GM19467 (cell line): ENCODE measurements at regions not wholly inside any gene's neighbourhood (a gene's known extent, or its start where the extent isn't known, plus 50 kb on each side); places are given as distances from the start of the nearest gene placed in this dataset.
"Not testable (repeated sequence)": the region's sequence is repeated elsewhere in the genome, so short reads cannot be mapped to it uniquely, and the experiment has no call there.

Source experiments
- ATAC-seq: cut with Tn5 transposase; IDR thresholded peaks from one replicate; pipeline ENCODE4 v1.9.1; 2021; ENCODE audit warnings: mild to moderate bottlenecking, moderate library complexity; ENCODE audit not compliant: unreplicated experiment

GRCh38 chr2:52629944-52630343, 1137.7 kb upstream of the CHAC2 start:
- ATAC-seq, result no peak

DNA sequence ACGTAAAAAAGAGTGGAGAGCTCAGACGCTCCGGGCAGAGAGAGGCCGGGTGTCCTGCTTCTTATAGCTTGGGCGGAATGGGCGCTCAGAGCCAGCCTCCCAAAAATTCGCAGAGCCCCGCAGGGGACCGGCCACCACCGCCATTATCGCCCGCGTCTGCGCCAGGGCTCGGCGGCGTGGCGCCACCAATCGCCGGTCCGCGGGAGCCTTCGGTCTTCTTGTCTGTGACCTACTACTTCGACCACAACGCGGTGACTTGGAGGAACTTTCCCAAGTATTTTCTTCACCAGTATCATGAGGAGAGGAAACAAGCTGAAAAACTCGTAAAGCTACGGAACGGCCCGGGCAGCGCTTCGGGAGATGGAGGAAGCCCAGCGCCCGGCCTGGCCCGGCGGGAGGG, 1138.1 kb upstream of the CHAC2 start:
- no peak for ATAC-seq

- ATAC-seq, result no peak
These were observed 1145.3 kb upstream of the CHAC2 start for GRCh38 chr2:52622266-52622665.

GRCh38 chr2:52613064-52613463, 1154.5 kb upstream of the CHAC2 start:
- ATAC-seq, result no peak

- ATAC-seq, result no peak
These were observed 1155.8 kb upstream of the CHAC2 start for GRCh38 chr2:52611759-52612158.

GRCh38 chr2:52608030-52608429, 1159.6 kb upstream of the CHAC2 start:
- ATAC-seq, result no peak

DNA sequence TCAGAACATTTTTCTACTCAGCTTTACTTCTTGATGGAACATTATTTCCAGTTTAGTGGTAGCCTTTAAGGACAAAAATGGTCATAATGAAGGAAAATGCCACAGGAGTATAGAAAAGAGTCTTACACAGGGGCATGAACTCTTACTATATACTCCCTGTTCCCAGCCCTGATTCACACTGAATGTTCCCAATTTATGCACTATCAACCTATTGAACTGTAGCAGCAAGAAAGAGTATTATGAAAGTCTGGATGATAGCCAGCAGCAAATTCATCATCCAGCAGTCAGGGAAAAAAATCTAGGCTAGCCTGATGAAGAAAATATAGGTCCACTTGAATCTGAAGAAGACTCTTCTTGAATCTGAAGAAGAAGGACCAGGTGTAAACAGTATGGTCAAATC, 1170.3 kb upstream of the CHAC2 start:
- ATAC-seq, result no peak

DNA sequence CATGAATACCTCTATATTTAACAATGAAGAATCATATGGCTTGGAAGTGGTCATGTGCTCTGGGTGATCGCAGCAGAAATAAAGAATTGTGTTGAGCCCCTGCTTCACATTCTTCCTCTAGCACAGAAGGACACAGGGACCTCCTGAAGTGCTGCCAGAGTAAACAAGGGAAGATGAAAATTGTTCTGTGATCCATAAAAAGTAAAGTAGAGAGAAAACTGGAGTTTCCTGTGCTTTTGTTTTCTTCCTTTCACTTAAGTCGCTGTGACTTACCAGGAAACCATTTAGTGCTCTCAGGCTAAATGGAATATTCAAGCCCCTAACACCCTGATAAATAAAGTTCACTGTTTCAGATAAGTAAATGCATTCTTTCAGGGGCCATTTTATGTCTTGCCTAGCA, 1173.6 kb upstream of the CHAC2 start:
- no peak for ATAC-seq

GRCh38 chr2:52584071-52584470, 1183.5 kb upstream of the CHAC2 start:
- not testable (repeated sequence) for ATAC-seq

GRCh38 chr2:52572469-52572894, 1195.1 kb upstream of the CHAC2 start:
- ATAC-seq, result no peak

- no peak for ATAC-seq
These were observed 1195.9 kb upstream of the CHAC2 start for GRCh38 chr2:52571380-52572347.

GRCh38 chr2:52570716-52571115, 1196.9 kb upstream of the CHAC2 start:
- no peak for ATAC-seq

- no peak for ATAC-seq
These were observed 1204.5 kb upstream of the CHAC2 start for GRCh38 chr2:52563151-52563550.

GRCh38 chr2:52558265-52558664, 1209.3 kb upstream of the CHAC2 start:
- no peak for ATAC-seq

DNA sequence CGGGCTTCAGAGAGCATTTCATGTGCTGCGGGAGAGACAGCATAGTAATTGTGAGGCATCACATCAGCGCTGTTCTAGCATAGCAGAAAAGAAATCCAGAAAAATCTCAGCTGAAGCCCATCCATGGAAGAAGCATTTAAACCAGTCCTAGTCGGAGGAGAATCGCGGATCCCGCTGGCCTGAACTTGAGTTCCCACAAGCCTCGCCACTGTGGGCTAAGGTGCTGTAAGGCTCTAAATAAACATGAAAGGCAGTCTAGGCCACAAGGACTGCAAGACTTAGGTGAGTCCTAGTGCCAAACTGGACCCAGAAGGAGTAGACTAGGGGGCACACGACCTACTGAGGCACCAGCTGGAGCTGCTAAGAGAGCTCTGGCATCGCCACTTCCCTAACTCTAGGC, 1225.3 kb upstream of the CHAC2 start:
- ATAC-seq, result no peak

GRCh38 chr2:52539026-52539970, 1228.3 kb upstream of the CHAC2 start:
- ATAC-seq, result no peak

- no peak for ATAC-seq
These were observed 1230.0 kb upstream of the CHAC2 start for GRCh38 chr2:52537588-52537987.

DNA sequence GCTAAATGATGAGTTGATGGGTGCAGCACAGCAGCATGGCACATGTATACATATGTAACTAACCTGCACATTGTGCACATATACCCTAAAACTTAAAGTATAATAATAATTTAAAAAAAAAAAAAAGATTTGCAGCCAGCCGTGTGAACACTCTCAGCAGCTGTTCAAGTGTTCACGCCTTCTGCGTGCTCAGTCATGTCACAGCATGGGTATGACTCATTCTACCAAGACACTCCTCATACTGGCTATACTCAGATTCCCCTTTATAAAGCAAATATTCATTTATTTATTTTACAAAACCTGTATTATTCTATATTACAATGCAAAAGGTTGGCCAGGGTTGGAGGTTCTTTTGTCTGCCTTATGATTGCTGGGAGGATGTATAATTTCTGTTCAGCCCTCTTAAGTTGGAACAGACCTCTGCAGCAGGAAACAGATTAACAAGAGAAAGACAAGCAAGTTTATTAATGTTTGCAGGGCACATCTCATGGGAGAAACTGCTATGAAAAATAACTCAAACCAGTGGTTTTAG, 1230.6 kb upstream of the CHAC2 start:
- no peak for ATAC-seq

DNA sequence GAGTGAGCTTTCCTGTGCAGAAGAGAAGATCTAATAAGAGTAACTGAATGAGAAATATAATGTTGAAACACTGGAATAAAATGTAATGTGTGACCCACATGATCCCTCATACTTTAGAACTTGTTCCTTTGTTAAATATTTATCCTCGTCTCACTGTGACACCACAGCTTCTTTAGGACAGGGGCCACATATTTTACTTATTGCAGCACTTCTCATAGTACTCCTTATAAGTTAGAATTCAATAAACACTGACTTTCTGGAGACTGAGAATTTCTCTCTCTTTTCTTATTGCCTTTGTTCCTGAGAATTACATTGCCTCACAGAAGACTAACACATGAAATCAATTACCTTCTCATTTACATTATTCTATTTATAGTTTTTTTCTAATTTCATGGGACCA, 1234.6 kb upstream of the CHAC2 start:
- ATAC-seq, result no peak

DNA sequence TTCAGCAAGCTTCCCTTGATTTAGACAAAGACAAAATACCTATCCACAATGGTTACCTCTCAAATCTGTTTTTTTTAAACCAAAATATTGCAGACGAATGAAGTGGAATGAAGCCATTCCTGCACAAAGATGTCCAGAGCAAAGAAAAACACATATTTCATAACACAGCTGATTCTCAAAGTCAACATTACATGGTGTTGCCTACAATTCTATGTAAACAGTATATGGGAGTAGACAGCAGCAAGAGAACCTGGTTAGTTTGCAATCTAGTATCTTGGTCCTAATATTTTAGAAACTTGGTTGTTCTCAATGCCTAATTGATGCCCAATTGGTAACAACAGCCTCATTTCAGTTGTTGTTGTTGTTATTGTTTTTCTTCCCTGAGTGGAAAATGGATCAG, 1240.9 kb upstream of the CHAC2 start:
- no peak for ATAC-seq

DNA sequence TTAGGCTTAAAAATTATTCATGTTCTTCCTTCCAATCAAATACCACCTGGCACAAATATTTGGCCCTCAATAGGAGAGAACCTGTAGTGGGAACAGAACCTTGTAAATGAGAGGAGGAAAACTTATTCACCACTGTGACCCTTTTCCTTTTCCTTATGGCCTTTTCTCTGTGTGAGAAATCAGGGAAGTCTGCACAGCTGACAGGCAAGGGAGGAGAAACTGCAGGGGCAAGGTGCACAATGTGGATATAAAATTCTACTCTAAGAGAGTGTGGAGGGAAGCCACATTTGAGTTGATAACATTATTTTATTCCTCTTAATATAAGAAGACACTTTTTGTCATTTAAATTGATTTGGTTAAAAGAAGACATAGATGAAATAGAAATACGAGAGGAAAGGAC, 1247.0 kb upstream of the CHAC2 start:
- no peak for ATAC-seq
